ENCODE measurements at regions not wholly inside any gene's neighbourhood (a gene's known extent, or its start where the extent isn't known, plus 50 kb on each side); places are given as distances from the start of the nearest gene placed in this dataset.

GRCh38 chr5:145687943-145688342 is 147.2 kb downstream of the PRELID2 start:
- no peak for TF ChIP-seq CTCF (IDR thresholded peaks at IDR 0.05; ENCODE audit: extremely low read depth, missing control alignments)
- DNase-seq (ENCODE audit: low spot score), result no peak

GRCh38 chr5:145685417-145685816 is 149.7 kb downstream of the PRELID2 start:
- no peak for DNase-seq (ENCODE audit: low spot score)

GRCh38 chr5:145683431-145683830 is 151.7 kb downstream of the PRELID2 start:
- no peak for TF ChIP-seq CTCF (IDR thresholded peaks at IDR 0.05; ENCODE audit: extremely low read depth, missing control alignments)
- DNase-seq (ENCODE audit: low spot score), result no peak

More at GRCh38 chr5:145685417-145685816, 149.7 kb downstream of the PRELID2 start:
- no peak for TF ChIP-seq CTCF (IDR thresholded peaks at IDR 0.05; ENCODE audit: extremely low read depth, missing control alignments)

- no peak for DNase-seq (ENCODE audit: low spot score)
- TF ChIP-seq CTCF (IDR thresholded peaks at IDR 0.05; ENCODE audit: extremely low read depth, missing control alignments), result no peak
These were observed 152.8 kb downstream of the PRELID2 start for GRCh38 chr5:145682197-145682899.

- peak; percentile 61 for TF ChIP-seq CTCF (IDR thresholded peaks at IDR 0.05; ENCODE audit: extremely low read depth, missing control alignments)
- peak; percentile 49 for DNase-seq (ENCODE audit: low spot score)
These were observed 153.5 kb downstream of the PRELID2 start for GRCh38 chr5:145681686-145682085.

- TF ChIP-seq CTCF (IDR thresholded peaks at IDR 0.05; ENCODE audit: extremely low read depth, missing control alignments), result no peak
These were observed 153.9 kb downstream of the PRELID2 start for GRCh38 chr5:145681216-145681615.

GRCh38 chr5:145680767-145681166 is 154.4 kb downstream of the PRELID2 start:
- TF ChIP-seq CTCF (IDR thresholded peaks at IDR 0.05; ENCODE audit: extremely low read depth, missing control alignments), result no peak
- DNase-seq (ENCODE audit: low spot score), result no peak

More at GRCh38 chr5:145681216-145681615, 153.9 kb downstream of the PRELID2 start:
- DNase-seq (ENCODE audit: low spot score), result no peak
